H1 (cell line): ENCODE measurements at regions not wholly inside any gene's neighbourhood (a gene's known extent, or its start where the extent isn't known, plus 50 kb on each side); places are given as distances from the start of the nearest gene placed in this dataset.

ENCODE experiments used
- CEBPB ChIP-seq: IDR thresholded peaks from 2 replicates; pipeline ENCODE4 v1.6.1; 2012; ENCODE audit warnings: low read depth, low read length
- GTF2F1 ChIP-seq: IDR thresholded peaks from 2 replicates; pipeline ENCODE4 v1.6.1; 2012; ENCODE audit warnings: low read depth, low read length, improper control_type of control experiment, borderline replicate concordance
- JUN ChIP-seq: IDR thresholded peaks from 2 replicates; pipeline ENCODE4 v1.6.1; 2011; ENCODE audit warnings: low read depth, mild to moderate bottlenecking, improper control_type of control experiment, low read length
- KDM5A ChIP-seq: fragments of 200-600 bp; IDR thresholded peaks from 2 replicates; pipeline ENCODE4 v1.7.1; 2012; ENCODE audit warnings: mild to moderate bottlenecking, low read length, inconsistent platforms, mixed read lengths
- RAD21 ChIP-seq, 2 experiments: IDR thresholded peaks in 1 of 2; conservative IDR thresholded peaks in 1 of 2; 2 replicates each; pipeline ENCODE4 v1.6.1; 2011; ENCODE audit warnings: low read depth in 2 of 2, low read length in 2 of 2, improper control_type of control experiment in 1 of 2, inconsistent platforms in 1 of 2, mild to moderate bottlenecking in 1 of 2, moderate library complexity in 1 of 2
- SUZ12 ChIP-seq: fragments of 200-600 bp; sonication (generic); IDR thresholded peaks from 2 replicates; pipeline ENCODE4 v1.6.1; 2012; ENCODE audit warnings: mild to moderate bottlenecking, inconsistent platforms, low read length, moderate library complexity, mixed read lengths
- TF ChIP-seq, protein P1 (sequence below): IDR thresholded peaks from 2 replicates; pipeline ENCODE4 v1.6.1; 2012; ENCODE audit warnings: inconsistent platforms

DNA sequence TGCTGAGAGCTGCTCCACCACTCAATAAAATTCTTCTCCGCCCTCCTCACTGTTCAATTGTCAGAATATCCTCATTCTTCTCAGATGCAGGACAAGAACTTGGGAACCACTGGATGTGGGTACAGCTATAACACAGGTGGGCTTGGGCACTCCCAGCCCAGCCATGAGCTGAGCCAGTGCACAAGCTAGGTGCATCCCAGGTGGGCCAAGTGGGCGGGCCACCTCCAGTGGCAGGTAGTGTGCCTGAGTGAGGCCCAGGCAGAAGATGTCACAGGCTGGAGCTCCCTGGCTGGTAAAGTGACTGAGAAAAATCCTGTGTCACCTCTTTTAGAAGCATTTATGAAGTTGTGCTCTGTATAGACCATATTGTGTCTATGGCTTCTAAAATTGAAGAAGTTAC, 501.6 kb upstream of the TYRP1 start (continued):
- TF ChIP-seq GTF2F1 = no peak
- TF ChIP-seq KDM5A = no peak
- TF ChIP-seq CEBPB = no peak
- TF ChIP-seq, protein P1, sequence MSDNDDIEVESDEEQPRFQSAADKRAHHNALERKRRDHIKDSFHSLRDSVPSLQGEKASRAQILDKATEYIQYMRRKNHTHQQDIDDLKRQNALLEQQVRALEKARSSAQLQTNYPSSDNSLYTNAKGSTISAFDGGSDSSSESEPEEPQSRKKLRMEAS = no peak
- no peak for TF ChIP-seq JUN
- no peak for TF ChIP-seq RAD21 (IDR thresholded peaks at IDR 0.05 in 1 of 2, conservative IDR thresholded peaks at IDR 0.05 in 1 of 2; ENCODE audit: low read depth in 2 of 2, low read length in 2 of 2)
- TF ChIP-seq SUZ12 = no peak
